ENCODE measurements at regions not wholly inside any gene's neighbourhood (a gene's known extent, or its start where the extent isn't known, plus 50 kb on each side); places are given as distances from the start of the nearest gene placed in this dataset.
"Not testable (repeated sequence)": the region's sequence is repeated elsewhere in the genome, so short reads cannot be mapped to it uniquely, and the experiment has no call there.

DNA sequence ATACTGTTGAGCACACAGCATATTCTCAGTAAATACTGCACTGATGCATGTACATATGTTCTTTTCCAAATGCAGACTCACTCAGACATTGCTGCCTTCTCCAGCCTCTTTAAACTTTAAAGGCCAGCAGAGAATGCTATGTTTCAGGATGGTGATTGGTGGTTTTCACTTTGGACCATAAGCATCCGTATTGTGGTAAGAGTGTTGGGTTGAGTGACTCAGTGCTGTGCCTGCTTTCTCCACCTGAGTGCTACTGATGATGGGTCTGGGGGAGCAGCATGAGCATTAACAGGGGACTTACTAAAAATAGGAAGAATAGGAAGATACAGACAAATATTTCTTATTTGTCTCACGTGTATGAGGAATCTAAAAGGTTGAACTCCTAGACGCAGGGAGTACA, 56.3 kb upstream of the ZNF92 start:
- in situ Hi-C loops (cut with HindIII; ENCODE audit: low pct_unique_long_range_greater_than_20kb, low sequenced_read_pairs), result no loop called here
- no peak for DNase-seq (ENCODE audit: low read depth)

DNA sequence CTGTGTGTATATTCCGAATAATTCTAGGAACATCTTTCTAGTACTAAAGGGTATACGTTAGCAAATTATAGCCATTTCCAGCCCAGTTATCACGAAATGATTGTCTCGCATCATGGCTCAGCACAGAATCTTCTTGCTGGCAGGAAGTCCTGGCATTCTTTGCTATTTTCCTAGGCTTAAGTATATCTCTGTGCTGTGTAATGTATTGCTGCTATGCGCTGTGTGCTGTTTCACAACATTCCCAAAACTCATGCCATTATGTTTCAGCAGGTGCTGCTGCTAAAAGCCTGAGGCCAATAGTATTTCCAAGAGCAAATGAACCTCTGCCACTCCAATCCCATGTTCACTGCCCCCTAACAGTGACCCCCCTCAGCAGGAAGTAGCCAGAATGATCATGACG, 62.9 kb upstream of the ZNF92 start:
- DNase-seq (ENCODE audit: low read depth), result no peak
- in situ Hi-C loops (cut with HindIII; ENCODE audit: low pct_unique_long_range_greater_than_20kb, low sequenced_read_pairs), result no loop called here

DNA sequence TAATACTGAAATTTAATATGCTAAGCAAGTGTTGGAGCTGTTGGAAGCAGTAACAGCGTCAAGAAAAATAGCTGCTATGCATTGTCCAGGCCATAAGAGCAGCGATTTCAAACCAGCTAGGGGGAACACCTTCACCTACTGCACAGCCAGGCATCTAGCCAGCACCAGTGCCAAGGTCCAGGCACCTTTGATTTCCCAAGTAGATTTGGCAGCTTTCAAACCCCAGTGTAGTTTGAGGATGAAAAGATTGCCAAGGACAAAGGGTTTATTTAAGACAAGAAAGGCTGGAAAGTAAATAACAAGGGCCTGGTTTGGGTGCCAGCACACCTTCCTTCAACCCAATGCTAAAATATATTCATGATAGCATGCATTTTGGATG, 65.4 kb upstream of the ZNF92 start:
- in situ Hi-C loops (cut with HindIII; ENCODE audit: low pct_unique_long_range_greater_than_20kb, low sequenced_read_pairs), result no loop called here
- no peak for DNase-seq (ENCODE audit: low read depth)

DNA sequence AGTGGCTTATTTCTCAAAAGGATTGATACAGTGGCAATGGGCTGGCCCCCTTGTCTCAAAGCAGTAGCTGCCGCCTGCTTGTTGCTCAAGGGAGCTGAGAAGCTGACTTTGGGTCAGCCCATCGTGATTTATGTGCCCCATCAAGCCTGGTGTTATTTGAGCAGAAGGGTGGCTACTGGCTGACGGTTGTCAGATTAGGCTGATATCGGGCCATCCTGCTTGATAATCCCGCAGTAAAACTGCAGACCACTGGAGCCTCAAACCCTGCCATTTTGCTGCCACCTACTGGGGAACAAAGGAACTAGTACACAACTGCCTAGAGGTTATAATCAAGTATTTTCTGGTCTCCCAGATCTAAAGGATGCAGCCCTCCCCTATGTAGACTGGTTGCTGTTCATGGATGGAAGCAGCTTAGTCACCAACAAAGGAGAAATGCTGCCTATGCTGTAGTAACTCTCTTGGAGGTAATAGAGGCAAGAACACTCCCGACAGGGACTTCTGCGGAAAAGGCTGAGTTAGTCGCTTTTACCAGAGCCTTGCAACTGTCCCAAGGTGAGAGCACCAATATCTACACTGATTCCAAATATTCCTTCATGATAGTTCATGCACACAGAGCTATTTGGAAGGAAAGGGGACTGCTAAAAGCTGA, 65.9 kb upstream of the ZNF92 start:
- DNase-seq (ENCODE audit: low read depth), result peak; percentile 27
- in situ Hi-C loops (cut with HindIII; ENCODE audit: low pct_unique_long_range_greater_than_20kb, low sequenced_read_pairs), result no loop called here

DNA sequence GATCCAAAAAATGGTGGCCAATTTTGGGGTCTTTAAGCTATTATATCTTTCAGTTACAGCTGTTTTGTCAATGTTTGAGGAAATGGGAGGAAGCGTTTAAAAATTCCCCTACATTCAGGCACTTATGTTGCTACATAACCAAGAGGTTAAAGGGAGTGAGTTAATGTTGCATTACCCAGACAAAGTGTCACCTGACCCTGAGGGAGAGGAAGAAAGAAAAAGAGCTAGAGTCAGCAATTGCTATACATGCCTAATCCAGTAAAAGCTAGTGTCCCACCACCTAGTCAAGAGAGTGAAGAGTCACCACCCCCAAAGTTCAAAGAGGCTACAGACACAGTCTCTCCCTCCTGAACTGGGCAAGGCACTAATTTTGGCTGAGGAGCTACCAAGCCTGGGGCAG, 69.5 kb upstream of the ZNF92 start:
- no peak for DNase-seq (ENCODE audit: low read depth)
- in situ Hi-C loops (cut with HindIII; ENCODE audit: low pct_unique_long_range_greater_than_20kb, low sequenced_read_pairs), result no loop called here

DNA sequence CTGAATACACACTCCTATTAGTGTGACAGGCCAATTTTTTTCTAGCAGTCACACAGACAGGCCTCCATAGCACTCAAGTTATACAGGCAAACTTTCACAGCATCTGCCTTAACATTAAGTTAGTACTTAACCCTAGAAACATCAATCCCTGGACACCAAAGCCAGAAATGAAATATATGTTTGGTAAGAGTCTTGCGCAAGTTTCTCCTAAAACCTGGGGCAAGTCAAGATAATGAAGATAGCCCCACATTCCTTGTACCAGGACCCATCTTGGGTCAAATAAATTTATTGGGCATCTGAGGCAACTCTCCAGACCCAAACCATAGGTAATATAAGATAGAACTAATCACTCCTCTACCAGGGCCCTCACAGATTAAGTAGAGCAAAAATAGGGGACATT, 70.8 kb upstream of the ZNF92 start:
- DNase-seq (ENCODE audit: low read depth), result no peak
- in situ Hi-C loops (cut with HindIII; ENCODE audit: low pct_unique_long_range_greater_than_20kb, low sequenced_read_pairs), result no loop called here

DNA sequence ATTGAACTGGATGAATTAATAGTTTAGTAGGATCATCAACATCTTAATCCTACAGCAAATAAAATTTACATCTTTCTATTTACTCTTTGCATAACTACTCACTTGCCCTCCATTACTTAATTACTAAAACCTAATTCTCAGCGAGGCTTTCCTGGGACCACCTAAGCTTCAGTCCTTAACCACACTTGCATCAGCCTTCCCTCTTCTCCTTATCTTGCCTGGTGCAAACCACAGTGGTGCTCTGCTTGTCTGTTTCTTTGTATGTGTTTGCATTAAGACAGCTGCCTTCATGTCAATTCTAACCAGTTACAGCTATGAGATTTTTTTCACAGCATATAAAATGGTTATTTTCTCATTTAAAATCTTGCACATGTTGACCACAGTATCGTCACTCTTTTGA, 72.6 kb upstream of the ZNF92 start:
- in situ Hi-C loops (cut with HindIII; ENCODE audit: low pct_unique_long_range_greater_than_20kb, low sequenced_read_pairs), result no loop called here
- DNase-seq (ENCODE audit: low read depth), result no peak

DNA sequence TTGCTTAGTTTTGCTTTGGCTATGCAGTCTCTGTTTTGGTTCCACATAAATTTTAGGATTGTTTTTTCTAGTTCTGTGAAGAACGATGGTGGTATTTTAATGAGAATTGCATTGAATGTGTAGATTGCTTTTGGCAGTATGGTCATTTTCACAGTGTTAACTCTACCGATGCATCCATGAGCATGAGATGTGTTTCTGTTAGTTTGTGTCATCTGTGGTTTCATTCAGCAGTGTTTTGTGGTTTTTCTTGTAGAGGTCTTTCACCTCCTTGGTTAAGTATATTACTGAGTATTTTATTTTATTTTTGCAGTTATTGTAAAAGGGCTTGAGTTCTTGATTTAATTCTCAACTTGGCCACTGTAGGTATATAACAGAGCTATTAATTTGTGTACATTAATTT, 78.2 kb upstream of the ZNF92 start:
- DNase-seq (ENCODE audit: low read depth), result no peak
- in situ Hi-C loops (cut with HindIII; ENCODE audit: low pct_unique_long_range_greater_than_20kb, low sequenced_read_pairs), result no loop called here

DNA sequence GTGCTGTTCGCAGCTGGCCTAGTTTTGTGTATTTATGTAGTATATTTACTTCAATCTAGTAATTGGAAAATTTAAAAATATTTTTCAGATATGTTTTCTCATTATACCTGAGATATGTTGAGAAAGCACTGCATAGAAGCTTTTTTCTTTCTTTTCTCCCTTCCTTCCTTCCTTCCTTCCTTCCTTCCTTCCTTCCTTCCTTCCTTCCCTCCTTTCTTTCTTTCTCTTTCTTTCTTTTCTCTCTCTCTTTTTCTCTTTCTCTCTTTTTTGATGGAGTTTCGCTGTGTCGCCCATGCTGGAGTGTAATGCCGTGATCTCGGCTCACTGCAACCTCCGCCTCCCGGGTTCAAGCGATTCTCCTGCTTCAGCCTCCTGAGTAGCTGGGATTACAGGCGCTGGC, 83.3 kb upstream of the ZNF92 start:
- DNase-seq (ENCODE audit: low read depth); in situ Hi-C loops (cut with HindIII; ENCODE audit: low pct_unique_long_range_greater_than_20kb, low sequenced_read_pairs): not testable (repeated sequence)

DNA sequence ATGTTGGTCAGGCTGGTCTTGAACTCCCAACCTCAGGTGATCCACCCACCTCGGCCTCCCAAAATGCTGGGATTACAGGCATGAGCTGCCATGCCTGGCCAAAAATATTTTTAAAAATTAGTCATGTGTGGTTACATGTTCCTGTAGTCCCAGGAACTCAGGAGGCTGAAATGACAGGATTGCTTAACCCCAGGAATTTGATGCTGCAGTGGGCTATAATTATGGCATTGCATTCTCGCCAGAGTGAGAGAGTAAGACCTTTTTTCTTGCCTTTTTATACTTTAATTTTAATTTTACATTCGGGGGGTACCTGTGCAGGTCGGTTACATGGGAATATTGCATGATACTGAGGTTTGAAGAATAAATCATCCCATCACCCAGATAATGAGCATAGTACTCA, 86.6 kb upstream of the ZNF92 start:
- in situ Hi-C loops (cut with HindIII; ENCODE audit: low pct_unique_long_range_greater_than_20kb, low sequenced_read_pairs), result no loop called here
- DNase-seq (ENCODE audit: low read depth), result no peak

DNA sequence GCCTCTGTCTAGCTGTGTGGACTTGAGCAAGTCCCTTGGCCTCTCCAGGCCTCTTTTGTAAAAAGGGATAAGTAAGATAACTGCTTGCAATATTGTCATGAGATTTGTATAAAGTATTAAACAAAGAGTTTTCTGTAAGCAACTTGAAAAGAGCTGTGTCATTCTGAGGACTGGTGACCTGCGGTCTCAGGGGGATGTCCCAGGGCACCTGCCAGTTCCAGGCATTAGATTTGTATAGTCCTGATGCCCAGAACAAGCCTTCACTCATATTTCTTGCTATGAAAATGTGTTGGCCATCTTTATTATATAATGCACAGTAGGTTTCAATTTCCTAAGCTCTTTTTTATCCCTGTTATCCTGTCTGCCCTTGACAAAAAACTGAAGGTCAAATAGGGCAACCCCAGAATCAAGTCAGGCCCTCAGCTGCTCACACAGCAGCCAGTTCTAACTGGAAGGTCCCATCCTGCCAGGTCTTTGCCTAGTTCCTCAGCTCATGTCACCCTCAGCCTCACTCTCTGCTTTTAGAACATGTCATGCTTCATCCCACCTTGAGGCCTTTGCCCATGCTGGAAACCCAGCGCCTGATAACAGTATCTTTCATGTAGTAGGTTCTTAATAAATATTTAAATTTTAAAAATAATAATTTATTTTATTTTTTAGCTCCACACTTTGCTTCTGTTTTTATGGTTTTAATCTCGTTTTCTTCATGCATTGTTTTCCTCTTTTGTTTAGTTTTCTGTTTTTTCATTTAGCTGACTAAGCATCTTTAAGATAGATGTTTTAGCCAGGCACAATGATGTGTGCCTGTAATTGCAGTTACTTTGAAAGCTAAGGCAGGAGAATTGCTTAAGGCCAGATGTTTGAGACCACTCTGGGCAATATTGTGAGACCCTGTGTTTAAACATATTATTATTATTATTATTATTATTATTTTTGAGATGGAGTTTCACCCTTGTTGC, 87.5 kb upstream of the ZNF92 start:
- no peak for DNase-seq (ENCODE audit: low read depth)
- in situ Hi-C loops (cut with HindIII; ENCODE audit: low pct_unique_long_range_greater_than_20kb, low sequenced_read_pairs), result no loop called here

DNA sequence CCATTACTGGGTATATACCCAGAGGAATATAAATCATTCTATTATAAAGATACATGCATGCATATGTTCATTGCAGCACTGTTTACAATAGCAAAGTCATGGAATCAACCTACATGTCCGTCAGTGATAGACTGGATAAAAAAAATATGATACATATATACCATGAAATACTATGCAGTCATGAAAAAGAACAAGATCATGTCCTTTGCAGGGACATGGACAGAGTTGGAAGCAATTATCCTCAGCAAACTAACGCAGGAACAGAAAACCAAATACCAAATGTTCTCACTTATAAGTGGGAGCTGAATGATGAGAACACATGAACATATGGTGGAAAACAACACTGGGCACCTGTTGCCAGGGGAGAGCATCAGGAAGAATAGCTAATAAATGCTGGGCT, 88.4 kb upstream of the ZNF92 start:
- DNase-seq (ENCODE audit: low read depth), result not testable (repeated sequence)

DNA sequence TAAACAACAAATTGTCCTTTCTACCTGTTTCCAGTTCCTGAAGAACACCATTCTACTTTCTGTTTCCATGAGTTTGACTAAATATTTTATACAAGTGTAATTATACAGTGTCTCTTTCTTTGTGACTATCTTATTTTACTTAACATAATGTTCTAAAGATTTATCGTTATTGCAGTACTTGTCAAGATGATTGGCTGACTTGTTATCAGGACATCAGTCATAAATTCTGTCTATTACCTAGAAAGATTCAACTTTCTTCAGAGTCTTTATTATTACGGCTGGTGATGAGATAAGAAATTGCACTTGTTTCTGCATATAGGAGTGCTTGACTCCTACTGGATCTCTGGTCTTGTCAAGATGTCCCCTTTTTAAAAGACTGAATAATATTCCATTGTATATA, 93.9 kb upstream of the ZNF92 start:
- in situ Hi-C loops (cut with HindIII; ENCODE audit: low pct_unique_long_range_greater_than_20kb, low sequenced_read_pairs), result no loop called here
- DNase-seq (ENCODE audit: low read depth), result no peak

More for the DNA sequence above, 88.4 kb upstream of the ZNF92 start:
- in situ Hi-C loops (cut with HindIII; ENCODE audit: low pct_unique_long_range_greater_than_20kb, low sequenced_read_pairs), result not testable (repeated sequence)

DNA sequence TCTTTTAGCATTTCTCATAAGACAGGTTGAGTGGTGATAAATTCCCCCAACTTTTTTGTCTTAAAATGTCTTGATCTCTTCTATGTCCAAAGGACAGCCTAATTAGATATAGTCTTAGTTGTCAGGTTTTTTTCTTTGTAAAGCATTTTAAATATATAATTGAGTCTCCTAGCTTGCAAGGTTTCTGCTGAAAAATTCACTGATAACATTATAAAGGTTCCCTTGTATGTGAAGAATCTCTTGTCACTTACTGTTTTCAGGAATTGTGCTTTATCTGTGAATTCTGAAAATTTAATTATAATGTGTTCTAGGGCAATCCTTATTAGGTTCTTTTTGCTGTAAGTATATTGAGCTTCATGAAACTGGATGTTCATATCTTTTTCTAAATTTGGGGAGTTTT, 96.8 kb upstream of the ZNF92 start:
- no peak for DNase-seq (ENCODE audit: low read depth)

DNA sequence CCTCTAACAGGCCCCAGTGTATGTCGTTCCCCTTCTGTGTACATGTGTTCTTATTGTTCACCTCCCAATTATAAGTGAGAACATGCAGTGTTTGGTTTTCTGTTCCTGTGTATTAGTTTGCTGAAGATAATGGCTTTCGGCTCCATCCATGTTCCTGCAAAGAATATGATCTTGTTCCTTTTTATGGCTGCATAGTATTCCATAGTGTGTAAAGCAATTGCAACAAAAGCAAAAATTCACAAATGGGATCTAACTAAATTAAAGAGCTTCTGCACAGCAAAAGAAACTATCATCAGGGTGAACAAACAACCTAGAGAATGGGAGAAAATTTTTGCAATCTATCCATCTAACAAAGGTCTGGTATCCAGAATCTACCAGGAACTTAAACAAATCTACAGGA, 102.2 kb upstream of the ZNF92 start:
- in situ Hi-C loops (cut with HindIII; ENCODE audit: low pct_unique_long_range_greater_than_20kb, low sequenced_read_pairs); DNase-seq (ENCODE audit: low read depth): not testable (repeated sequence)

More for the DNA sequence above, 96.8 kb upstream of the ZNF92 start:
- in situ Hi-C loops (cut with HindIII; ENCODE audit: low pct_unique_long_range_greater_than_20kb, low sequenced_read_pairs), result no loop called here

DNA sequence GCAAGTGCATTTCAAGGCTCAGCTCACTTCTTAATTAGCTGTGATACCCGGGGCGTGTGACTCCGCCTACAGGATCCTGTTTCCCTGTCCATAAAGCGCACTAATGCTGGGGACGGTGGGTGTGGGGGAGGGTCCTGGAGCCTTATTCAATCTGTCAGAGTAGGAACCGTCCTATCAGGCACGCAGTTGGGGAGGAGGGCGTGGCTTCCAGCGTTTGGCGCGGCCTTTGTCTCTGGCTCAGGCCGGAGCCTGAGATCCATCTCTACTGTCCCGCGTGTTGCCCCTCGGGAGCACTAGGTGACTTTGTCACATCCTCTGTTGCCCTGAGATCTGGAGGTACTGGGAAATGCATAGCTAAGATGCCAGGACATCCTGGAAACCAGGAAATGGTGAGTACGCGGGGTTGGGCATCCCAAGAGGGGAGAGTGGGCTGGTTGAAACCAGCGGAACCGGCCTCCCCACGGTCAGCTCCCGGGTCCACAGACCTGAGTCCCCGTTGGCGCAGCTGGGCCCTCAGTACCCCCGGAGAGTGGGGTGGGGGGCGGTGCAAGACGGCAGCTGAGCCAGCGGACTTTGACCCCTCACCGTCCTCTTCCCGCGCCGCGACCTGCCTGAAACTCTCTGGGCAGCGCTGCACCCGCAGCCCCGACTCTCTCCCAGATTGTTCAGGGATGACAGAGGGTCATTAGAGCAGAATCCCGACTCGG, 104.4 kb upstream of the ZNF92 start:
- peak; percentile 84 for DNase-seq (ENCODE audit: low read depth)

DNA sequence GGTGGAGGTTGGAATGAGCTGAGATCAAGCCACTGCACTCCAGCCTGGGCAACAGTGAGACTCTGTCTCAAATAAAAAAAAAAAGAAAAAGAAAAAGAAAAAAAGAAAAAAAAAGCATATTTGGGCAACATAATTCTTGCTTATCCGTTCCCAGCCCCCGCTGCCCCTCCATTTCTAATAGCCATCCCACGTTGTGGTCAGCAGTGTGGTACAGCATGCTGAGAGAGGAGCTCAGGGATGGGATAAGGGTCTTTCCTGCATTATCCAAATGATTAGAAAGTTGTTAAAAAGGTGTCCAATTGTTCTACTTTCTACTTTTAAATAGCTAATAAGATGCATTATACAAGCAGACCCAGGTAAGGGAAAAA, 104.9 kb upstream of the ZNF92 start:
- in situ Hi-C loops (cut with HindIII; ENCODE audit: low pct_unique_long_range_greater_than_20kb, low sequenced_read_pairs), result no loop called here
- DNase-seq (ENCODE audit: low read depth), result no peak

More for the DNA sequence above, 104.4 kb upstream of the ZNF92 start:
- in situ Hi-C loops (cut with HindIII; ENCODE audit: low pct_unique_long_range_greater_than_20kb, low sequenced_read_pairs), result no loop called here

DNA sequence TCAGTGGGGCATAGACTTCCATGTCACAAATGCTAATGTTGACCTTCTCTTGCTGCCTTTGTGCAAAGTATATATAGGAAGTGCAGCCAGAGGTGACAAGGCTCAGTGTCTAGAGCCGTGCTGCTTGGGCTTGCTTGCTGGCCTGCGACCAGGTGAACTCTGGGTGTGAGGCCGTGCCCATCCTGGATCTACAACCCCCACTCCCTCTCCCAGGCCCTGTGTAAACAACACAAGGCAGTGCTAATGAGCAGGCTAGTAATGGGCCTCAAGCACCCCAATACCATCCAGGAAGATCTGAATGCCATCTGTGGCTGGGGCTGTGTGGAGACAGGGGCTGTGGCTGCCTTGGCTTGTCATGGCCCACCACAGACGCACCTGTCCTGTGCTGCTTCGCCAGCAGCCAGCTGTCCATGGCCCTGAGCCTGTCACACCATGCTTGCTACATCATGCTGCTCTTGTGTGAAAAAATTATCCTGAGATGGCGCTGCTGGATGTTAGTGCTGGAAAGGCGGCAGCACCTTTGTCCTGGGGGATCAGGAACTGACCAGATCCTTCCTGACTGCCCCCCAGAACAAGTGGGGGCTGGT, 107.6 kb upstream of the ZNF92 start:
- in situ Hi-C loops (cut with HindIII; ENCODE audit: low pct_unique_long_range_greater_than_20kb, low sequenced_read_pairs), result no loop called here
- no peak for DNase-seq (ENCODE audit: low read depth)

DNA sequence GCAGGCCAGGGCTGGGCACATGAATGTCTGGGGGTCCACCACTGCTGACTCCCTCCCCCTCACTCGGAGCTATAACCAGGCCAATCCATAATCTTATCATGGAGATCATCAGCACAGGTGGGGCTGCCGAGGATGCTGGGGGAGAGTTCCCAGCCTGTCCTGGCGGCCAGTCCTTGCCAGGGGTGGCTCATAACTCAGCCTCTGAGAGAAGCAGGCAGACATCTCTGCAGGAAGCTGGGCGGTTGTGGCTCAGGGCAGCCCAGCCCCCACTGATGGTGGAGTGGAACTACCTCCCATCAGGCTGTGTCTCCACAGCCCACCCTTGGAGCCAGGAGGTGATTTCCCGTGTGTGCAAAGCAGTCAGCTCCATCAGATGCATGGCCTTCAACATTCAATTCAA, 109.4 kb upstream of the ZNF92 start:
- in situ Hi-C loops (cut with HindIII; ENCODE audit: low pct_unique_long_range_greater_than_20kb, low sequenced_read_pairs), result no loop called here
- DNase-seq (ENCODE audit: low read depth), result no peak

All from Caki2 (cell line).